Endothelial cell of umbilical vein (primary cell): ENCODE measurements at regions not wholly inside any gene's neighbourhood (a gene's known extent, or its start where the extent isn't known, plus 50 kb on each side); places are given as distances from the start of the nearest gene placed in this dataset.

Experiments
- CTCF ChIP-seq, 2 donors: IDR thresholded peaks; 1 replicate in 1 of 2; 2 replicates in 1 of 2; pipeline ENCODE4 v1.5.1; 2011; ENCODE audit warnings: low read length in 2 of 2, mild to moderate bottlenecking in 2 of 2, moderate library complexity in 2 of 2, control low read depth in 1 of 2, inconsistent platforms in 1 of 2, low read depth in 1 of 2; ENCODE audit not compliant: insufficient read depth in 1 of 2; ENCODE audit errors: extremely low read depth in 1 of 2
- POLR2A ChIP-seq: IDR thresholded peaks from 2 replicates; pipeline ENCODE4 v1.6.1; 2012; ENCODE audit warnings: low read depth, mild to moderate bottlenecking, control low read depth, low read length
- POLR2AphosphoS5 ChIP-seq: IDR thresholded peaks from 2 replicates; pipeline ENCODE4 v1.6.1; 2012; ENCODE audit warnings: low read depth, mild to moderate bottlenecking, control low read depth, low read length, moderate library complexity; ENCODE audit not compliant: insufficient read depth

GRCh38 chr3:115487968-115488367 lies 135.3 kb upstream of the GAP43 start:
- TF ChIP-seq CTCF (IDR thresholded peaks at IDR 0.05; ENCODE audit: extremely low read depth in 1 of 2, insufficient read depth in 1 of 2, low read depth in 1 of 2, low read length in 2 of 2) (no peak), POLR2A (no peak), POLR2AphosphoS5 (no peak)
